GM19023 (cell line): ENCODE measurements at regions not wholly inside any gene's neighbourhood (a gene's known extent, or its start where the extent isn't known, plus 50 kb on each side); places are given as distances from the start of the nearest gene placed in this dataset.
"Not testable (repeated sequence)": the region's sequence is repeated elsewhere in the genome, so short reads cannot be mapped to it uniquely, and the experiment has no call there.

Source experiments
- ATAC-seq: cut with Tn5 transposase; IDR thresholded peaks from one replicate; pipeline ENCODE4 v1.9.1; 2021; ENCODE audit warnings: mild to moderate bottlenecking, moderate library complexity; ENCODE audit not compliant: unreplicated experiment

GRCh38 chr2:146785101-146785500 is 1059.7 kb upstream of the ACVR2A start:
- ATAC-seq, result no peak

GRCh38 chr2:146784602-146785001 is 1060.2 kb upstream of the ACVR2A start:
- ATAC-seq, result no peak

GRCh38 chr2:146777181-146777580 is 1067.6 kb upstream of the ACVR2A start:
- no peak for ATAC-seq

- ATAC-seq, result no peak
These were observed 1068.2 kb upstream of the ACVR2A start for GRCh38 chr2:146776596-146776995.

GRCh38 chr2:146771531-146771930 is 1073.3 kb upstream of the ACVR2A start:
- ATAC-seq, result no peak

GRCh38 chr2:146764301-146764700 is 1080.5 kb upstream of the ACVR2A start:
- ATAC-seq, result no peak

GRCh38 chr2:146762786-146763185 is 1082.0 kb upstream of the ACVR2A start:
- ATAC-seq, result no peak

GRCh38 chr2:146754606-146755005 is 1090.2 kb upstream of the ACVR2A start:
- no peak for ATAC-seq

GRCh38 chr2:146748046-146748445 is 1096.8 kb upstream of the ACVR2A start:
- ATAC-seq, result no peak

GRCh38 chr2:146741260-146741659 is 1103.6 kb upstream of the ACVR2A start:
- ATAC-seq, result no peak

GRCh38 chr2:146734821-146735190 is 1110.0 kb upstream of the ACVR2A start:
- ATAC-seq, result no peak

- ATAC-seq, result no peak
These were observed 1110.6 kb upstream of the ACVR2A start for GRCh38 chr2:146734042-146734820.

GRCh38 chr2:146730882-146731281 is 1113.9 kb upstream of the ACVR2A start:
- no peak for ATAC-seq

- no peak for ATAC-seq
These were observed 1123.3 kb upstream of the ACVR2A start for GRCh38 chr2:146721486-146721885.

GRCh38 chr2:146720170-146720569 is 1124.7 kb upstream of the ACVR2A start:
- no peak for ATAC-seq

- no peak for ATAC-seq
These were observed 1128.2 kb upstream of the ACVR2A start for GRCh38 chr2:146716591-146716990.

- no peak for ATAC-seq
These were observed 1135.8 kb upstream of the ACVR2A start for GRCh38 chr2:146709004-146709403.

- ATAC-seq, result no peak
These were observed 1143.6 kb upstream of the ACVR2A start for GRCh38 chr2:146701183-146701582.

GRCh38 chr2:146697307-146697706 is 1147.5 kb upstream of the ACVR2A start:
- no peak for ATAC-seq

GRCh38 chr2:146696787-146697186 is 1148.0 kb upstream of the ACVR2A start:
- ATAC-seq, result not testable (repeated sequence)

- no peak for ATAC-seq
These were observed 1162.8 kb upstream of the ACVR2A start for GRCh38 chr2:146681991-146682390.

GRCh38 chr2:146678516-146678915 is 1166.3 kb upstream of the ACVR2A start:
- no peak for ATAC-seq

GRCh38 chr2:146677280-146677679 is 1167.5 kb upstream of the ACVR2A start:
- ATAC-seq, result no peak
